Activated T-cell treated with anti-CD3 and anti-CD28 coated beads, Interleukin-2, amount 50 U/mL, for 72 hours (primary cell): ENCODE measurements at regions not wholly inside any gene's neighbourhood (a gene's known extent, or its start where the extent isn't known, plus 50 kb on each side); places are given as distances from the start of the nearest gene placed in this dataset.

Source experiments
- ATAC-seq, 2 donors: fragments of 150-1000 bp; cut with Tn5 transposase; replicated peaks in 1 of 2; 2 replicates each; pipeline ENCODE4 v1.10.0; 2021; ENCODE audit warnings: moderate library complexity in 2 of 2, mild to moderate bottlenecking in 1 of 2
- DNase-seq, 2 donors: peaks; one replicate each; pipeline ENCODE4 v3.0.0; 2021 to 2022; ENCODE audit warnings: mixed read lengths in 1 of 2
- H3K27ac Mint-ChIP-seq: one replicate; pipeline ENCODE4 v1.8.0; 2022; ENCODE audit warnings: mild to moderate bottlenecking, moderate library complexity, mixed read lengths
- H3K27me3 Mint-ChIP-seq: one replicate; pipeline ENCODE4 v1.8.0; 2022; ENCODE audit warnings: low read depth, mixed read lengths
- H3K36me3 Mint-ChIP-seq, 2 donors: one replicate each; pipeline ENCODE4 v1.8.0; 2022; ENCODE audit warnings: mixed read lengths in 2 of 2, mild to moderate bottlenecking in 1 of 2; ENCODE audit not compliant: insufficient read depth in 2 of 2
- H3K4me1 Mint-ChIP-seq: one replicate; pipeline ENCODE4 v1.8.0; 2022; ENCODE audit warnings: low read depth, mixed read lengths
- H3K4me3 Mint-ChIP-seq, 2 donors: one replicate each; pipeline ENCODE4 v1.8.0; 2022; ENCODE audit warnings: mild to moderate bottlenecking in 2 of 2, mixed read lengths in 2 of 2, moderate library complexity in 2 of 2
- H3K9me3 Mint-ChIP-seq, 2 donors: one replicate each; pipeline ENCODE4 v1.8.0; 2022; ENCODE audit warnings: mixed read lengths in 2 of 2

DNA sequence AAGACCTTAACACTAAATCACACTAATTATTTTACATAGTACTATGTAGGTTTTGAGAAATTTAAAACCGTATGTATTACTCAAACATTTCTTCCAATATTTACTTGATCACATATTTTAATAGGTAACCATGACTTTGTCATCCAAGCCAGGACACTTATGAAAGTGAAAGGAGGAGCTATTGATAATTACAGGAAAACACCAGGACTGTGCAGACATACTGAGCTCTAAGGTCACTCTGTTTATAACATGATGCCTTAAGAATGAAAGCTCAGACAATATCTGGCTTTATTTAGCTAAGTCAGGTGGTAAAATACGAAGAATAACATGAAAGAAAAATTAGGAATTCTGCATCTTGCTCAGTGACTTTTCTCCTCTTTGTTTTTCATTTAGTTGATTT lies 216.0 kb upstream of the NANOGP8 start:
- Mint-ChIP-seq H3K36me3 (no peaks in the 10 kb centered on the region), H3K27me3 (no peaks in the 10 kb centered on the region), H3K4me1 (no peaks in the 10 kb centered on the region), H3K4me3 (no peak overlapping the region), H3K27ac (no peak overlapping the region), H3K9me3 (peaks cover 0 to 2% of the 10 kb centered on the region in 2 donors)
- DNase-seq (no peak), ATAC-seq (no peak)

DNA sequence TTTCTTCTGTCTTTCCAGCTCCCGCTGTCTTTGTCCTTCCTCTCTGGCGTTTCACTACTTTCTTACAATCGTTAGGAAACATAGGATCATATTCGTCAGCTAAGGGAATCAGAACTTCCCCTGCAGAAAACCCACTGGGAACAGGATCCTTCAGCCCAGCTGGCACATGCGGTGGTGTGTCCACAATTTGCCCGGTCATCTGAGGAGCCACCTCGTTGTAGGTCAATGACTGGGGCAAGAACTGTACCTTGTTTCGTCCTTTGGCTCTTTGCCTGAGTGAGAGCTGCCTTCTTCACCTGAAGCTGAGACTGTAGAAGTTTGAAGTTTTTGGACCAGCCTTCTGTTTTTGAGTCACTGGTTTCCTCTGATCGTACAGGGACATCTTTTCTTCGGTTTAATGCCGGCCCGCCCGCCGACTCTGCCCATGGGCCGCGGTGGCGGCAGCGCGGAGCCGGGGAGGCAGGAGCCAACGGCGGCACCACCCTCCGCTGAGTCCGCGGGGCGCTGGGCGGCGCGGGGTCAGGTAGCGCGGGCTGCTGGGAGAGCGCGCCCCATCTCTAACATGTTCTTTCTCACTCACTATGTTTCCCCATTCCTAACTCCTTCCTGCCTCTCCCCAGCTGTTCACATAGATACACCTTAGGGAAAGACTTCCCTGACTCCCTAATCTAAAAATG lies 214.1 kb upstream of the NANOGP8 start:
- no peaks in the 10 kb centered on the region for H3K27me3 Mint-ChIP-seq
- H3K4me3 Mint-ChIP-seq: no peak overlapping the region
- H3K36me3 Mint-ChIP-seq: no peaks in the 10 kb centered on the region
- peaks cover 0 to 4% of the 10 kb centered on the region in 2 donors for H3K9me3 Mint-ChIP-seq
- ATAC-seq (no peak), DNase-seq (no peak)
- no peaks in the 10 kb centered on the region for H3K4me1 Mint-ChIP-seq
- H3K27ac Mint-ChIP-seq: no peak overlapping the region

DNA sequence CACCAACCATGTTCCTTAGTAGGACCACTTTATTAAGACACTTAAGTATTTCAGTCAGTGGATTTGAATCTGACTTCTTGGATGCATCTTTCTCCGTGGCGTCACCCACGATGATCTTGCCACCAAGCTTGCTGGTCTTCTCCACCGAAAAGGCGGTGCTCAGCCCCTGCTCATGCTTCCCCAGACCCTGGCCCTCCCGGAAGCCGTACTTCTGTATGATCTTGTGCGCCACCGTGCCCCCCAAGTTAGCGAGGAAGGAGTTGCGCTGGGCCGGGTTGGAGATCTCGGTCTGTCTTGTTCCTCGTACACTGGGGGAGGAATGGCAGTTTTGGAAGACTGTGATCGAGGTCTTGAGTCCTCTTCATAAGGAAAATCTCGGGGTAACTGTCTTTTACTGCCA lies 213.4 kb upstream of the NANOGP8 start:
- H3K27me3 Mint-ChIP-seq: no peaks in the 10 kb centered on the region
- H3K4me3 Mint-ChIP-seq: no peak overlapping the region
- H3K27ac Mint-ChIP-seq: no peak overlapping the region
- peaks cover 0 to 4% of the 10 kb centered on the region in 2 donors for H3K9me3 Mint-ChIP-seq
- no peak for ATAC-seq
- no peaks in the 10 kb centered on the region for H3K36me3 Mint-ChIP-seq
- no peaks in the 10 kb centered on the region for H3K4me1 Mint-ChIP-seq
- DNase-seq: no peak

DNA sequence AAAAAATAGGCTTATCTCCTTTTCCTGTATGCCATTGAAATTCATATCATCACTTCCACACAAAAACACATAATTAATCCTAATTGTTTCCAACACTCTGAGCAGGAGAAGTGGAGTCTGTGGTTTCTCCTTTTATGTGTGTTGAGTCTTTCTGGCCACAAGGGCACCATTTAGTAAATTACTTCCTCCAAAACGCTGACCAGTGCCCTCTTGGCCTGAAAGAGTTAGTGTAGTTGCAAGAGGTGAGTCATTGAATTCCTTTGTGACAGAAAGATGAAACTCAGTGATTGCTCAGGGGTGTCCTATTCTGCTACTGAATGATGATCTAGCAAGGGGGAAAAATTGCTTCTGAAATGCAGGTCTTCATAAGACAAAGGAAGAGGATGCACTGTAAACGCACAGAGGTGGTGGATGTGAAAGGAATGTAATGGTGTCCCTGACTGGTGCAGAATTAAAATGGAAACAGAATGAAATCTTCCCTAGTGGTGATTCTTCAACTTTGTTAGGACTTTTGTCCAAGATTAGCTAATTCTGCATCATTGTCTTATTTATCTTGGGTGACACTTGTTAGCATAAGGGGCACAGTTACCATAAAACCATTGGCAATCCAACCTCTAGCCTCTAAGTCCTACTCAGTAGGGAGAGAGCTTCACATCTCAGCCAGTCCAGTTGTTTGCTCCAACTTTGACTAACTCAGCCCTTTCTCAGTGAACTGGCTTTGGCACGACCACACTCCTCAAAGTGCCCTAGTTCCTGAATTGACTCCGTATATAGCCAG lies 208.4 kb upstream of the NANOGP8 start:
- no peak overlapping the region for H3K4me3 Mint-ChIP-seq

DNA sequence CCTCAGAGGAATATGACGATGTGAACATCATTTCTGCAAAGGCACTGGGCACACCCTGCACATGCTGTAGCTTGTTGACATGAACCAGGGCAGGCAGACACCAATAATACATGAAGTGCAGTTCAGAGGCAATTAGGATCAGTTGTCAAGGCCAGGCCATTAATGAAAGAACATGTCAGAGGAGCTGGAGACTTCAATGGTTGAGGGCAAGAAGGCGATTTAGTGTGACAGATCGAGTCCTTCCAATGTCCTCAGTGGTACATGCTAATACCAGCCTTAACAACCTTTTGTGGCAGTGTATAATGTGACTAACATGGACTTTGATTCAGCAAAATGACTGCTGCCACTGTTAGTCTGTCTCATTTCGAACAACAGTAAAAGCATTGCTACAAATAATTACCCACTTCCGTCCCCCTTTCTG lies 205.2 kb upstream of the NANOGP8 start:
- Mint-ChIP-seq H3K9me3 (peaks cover 0 to 1% of the 10 kb centered on the region in 2 donors), H3K27me3 (no peaks in the 10 kb centered on the region), H3K27ac (no peak overlapping the region), H3K36me3 (no peaks in the 10 kb centered on the region), H3K4me3 (no peak overlapping the region), H3K4me1 (no peaks in the 10 kb centered on the region)
- ATAC-seq: no peak
- DNase-seq: no peak

More for the DNA sequence above, 208.4 kb upstream of the NANOGP8 start:
- Mint-ChIP-seq H3K27me3 (no peaks in the 10 kb centered on the region), H3K36me3 (no peaks in the 10 kb centered on the region), H3K4me1 (no peaks in the 10 kb centered on the region), H3K27ac (no peak overlapping the region), H3K9me3 (peaks cover 0 to 4% of the 10 kb centered on the region in 2 donors)
- no peak for DNase-seq
- no peak for ATAC-seq

DNA sequence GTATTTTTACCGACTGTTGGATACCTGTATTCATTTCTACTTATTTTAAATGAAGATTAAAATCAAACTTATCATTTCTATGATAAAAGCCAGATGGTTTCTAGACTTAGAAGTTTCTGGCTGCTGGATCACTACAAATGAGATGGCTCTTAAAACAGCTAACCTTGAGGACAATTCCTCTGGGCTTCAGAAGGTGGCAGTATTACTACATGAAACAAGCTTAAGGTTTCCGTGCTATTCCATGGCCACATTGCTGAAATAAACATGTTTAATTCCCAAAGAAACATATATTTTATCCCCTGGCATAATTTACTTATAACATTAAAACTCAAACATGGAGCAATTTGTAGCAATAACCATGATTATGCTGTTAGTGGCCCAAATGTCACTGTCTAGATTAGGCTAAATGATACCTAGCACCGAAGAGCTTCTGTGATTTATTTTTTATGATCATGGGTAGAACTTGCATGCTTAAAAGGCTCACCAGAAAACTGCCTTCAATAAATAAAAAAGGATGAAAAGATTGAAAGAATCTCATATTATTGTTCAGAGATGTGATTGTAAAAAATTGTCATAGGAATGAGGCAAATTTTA lies 204.0 kb upstream of the NANOGP8 start:
- no peaks in the 10 kb centered on the region for H3K36me3 Mint-ChIP-seq
- no peak overlapping the region for H3K4me3 Mint-ChIP-seq
- DNase-seq (no peak), ATAC-seq (no peak)
- H3K9me3 Mint-ChIP-seq: peaks cover 0 to 1% of the 10 kb centered on the region in 2 donors
- no peaks in the 10 kb centered on the region for H3K4me1 Mint-ChIP-seq
- H3K27ac Mint-ChIP-seq: no peak overlapping the region
- no peaks in the 10 kb centered on the region for H3K27me3 Mint-ChIP-seq

DNA sequence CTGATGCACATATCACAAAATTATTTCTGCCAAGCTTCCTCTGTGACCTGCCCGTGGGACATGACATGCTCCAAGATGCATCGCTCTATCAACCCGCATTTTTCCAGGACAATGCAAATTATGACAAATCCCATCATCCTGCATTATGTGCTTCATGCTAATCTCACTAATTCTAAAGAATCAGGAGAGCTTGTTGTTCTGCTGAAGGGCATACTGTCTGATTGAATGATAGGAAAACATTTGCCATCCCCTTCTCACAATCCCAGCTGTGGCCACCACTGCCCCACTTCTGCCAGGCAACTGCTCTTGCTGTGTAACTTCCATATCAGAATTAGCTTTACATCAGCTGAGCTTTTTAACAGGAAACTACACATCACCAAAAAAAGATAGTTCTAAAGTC lies 203.5 kb upstream of the NANOGP8 start:
- Mint-ChIP-seq H3K4me3 (no peak overlapping the region), H3K27ac (no peak overlapping the region), H3K27me3 (no peaks in the 10 kb centered on the region), H3K9me3 (peaks cover 0 to 1% of the 10 kb centered on the region in 2 donors), H3K36me3 (no peaks in the 10 kb centered on the region), H3K4me1 (no peaks in the 10 kb centered on the region)
- DNase-seq (no peak), ATAC-seq (no peak)

DNA sequence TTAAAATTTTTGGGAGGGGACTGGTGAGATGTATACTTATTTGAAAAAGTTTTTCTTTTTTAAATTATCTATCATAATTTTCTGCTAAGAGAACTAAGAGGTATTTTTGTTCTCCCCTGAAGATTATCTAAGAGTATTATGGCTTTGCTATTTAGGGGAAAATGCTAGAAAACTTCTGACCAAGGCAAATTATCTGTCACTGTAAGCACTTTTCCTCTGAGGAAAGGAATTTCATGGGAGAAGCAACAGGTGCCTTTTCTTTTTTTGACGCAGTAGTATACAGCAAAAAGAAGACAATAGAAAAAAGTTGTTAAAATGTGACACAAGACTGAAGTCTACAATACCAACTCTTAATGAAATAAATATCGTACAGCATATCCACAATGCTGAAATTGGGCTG lies 201.6 kb upstream of the NANOGP8 start:
- ATAC-seq (no peak), DNase-seq (no peak)
- peaks cover 1 to 5% of the 10 kb centered on the region in 2 donors for H3K9me3 Mint-ChIP-seq
- H3K27ac Mint-ChIP-seq: no peak overlapping the region
- H3K36me3 Mint-ChIP-seq: no peaks in the 10 kb centered on the region
- no peaks in the 10 kb centered on the region for H3K27me3 Mint-ChIP-seq
- no peak overlapping the region for H3K4me3 Mint-ChIP-seq
- H3K4me1 Mint-ChIP-seq: no peaks in the 10 kb centered on the region

DNA sequence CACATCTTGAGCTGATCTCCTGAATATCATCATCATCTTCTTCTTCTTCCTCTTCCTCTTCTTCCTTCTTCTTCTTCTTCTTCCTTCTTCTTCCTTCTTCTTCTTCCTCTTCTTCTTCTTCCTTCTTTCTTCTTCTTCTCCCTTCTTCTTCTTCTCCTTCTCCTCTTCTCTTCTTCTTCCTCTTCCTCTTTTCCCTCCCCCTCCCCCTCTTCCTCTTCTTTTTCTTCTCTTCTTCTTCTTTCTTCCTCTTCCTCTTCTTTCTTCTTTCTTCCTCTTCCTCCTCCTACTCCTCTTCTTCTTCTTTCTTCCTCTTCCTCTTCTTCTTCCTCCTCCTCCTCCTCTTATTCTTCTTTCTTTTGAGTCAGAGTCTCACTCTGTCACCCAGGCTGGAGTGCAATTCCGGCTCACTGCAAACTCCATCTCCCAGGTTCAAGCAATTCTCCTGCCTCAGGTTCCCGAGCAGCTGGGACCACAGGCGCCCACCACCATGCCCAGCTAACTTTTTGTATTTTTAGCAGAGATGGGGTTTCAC lies 197.9 kb upstream of the NANOGP8 start:
- no peak for ATAC-seq
- DNase-seq: no peak
- H3K27ac Mint-ChIP-seq: no peak overlapping the region
- H3K4me1 Mint-ChIP-seq: no peaks in the 10 kb centered on the region
- no peak overlapping the region for H3K4me3 Mint-ChIP-seq
- no peaks in the 10 kb centered on the region for H3K27me3 Mint-ChIP-seq
- H3K36me3 Mint-ChIP-seq: no peaks in the 10 kb centered on the region
- peaks cover 3 to 9% of the 10 kb centered on the region in 2 donors for H3K9me3 Mint-ChIP-seq

DNA sequence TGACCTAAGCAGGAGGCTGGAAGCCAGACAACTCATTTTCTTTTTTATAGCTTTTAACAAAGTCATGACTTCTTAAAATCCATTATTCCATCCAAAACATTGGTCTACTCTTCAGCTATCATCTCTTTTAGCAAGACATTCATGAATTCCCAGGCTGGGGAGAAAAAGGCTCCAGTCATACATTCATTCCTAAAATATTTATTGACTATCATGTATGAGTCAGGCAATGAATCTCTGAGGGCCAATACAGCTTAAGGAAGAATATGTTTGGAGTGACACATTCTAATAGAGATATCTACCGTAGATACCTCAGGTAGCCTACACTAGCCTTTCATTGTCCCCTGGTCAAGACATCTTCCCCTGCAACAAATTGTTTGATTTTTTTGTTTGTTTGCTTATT lies 196.4 kb upstream of the NANOGP8 start:
- H3K4me1 Mint-ChIP-seq: no peaks in the 10 kb centered on the region
- H3K9me3 Mint-ChIP-seq: peaks cover 9 to 18% of the 10 kb centered on the region in 2 donors
- H3K36me3 Mint-ChIP-seq: peaks cover 2 to 6% of the 10 kb centered on the region in 2 donors
- H3K27me3 Mint-ChIP-seq: no peaks in the 10 kb centered on the region
- no peak overlapping the region for H3K27ac Mint-ChIP-seq
- H3K4me3 Mint-ChIP-seq: no peak overlapping the region
- no peak for ATAC-seq
- DNase-seq: no peak

DNA sequence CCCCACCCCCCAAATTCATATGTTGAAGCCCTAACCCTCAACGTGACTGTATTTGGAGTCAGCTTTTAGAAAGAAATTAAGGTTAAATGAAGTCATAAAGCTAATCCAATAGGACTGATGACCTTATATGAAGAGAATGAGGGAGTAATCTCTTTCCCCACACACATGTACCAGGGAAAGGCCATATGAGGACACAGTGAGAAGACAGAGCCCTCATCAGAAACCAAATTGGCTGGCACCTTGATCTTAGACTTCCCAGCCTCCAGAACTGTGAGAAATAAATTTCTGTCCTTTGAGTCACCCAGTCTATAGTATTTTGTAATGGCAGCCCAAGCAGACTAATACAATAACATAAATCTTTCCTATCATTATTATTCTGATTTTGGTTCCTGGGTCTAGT lies 194.7 kb upstream of the NANOGP8 start:
- Mint-ChIP-seq H3K9me3 (peaks cover 9 to 19% of the 10 kb centered on the region in 2 donors), H3K36me3 (peaks cover 2 to 6% of the 10 kb centered on the region in 2 donors), H3K27me3 (no peaks in the 10 kb centered on the region), H3K4me1 (no peaks in the 10 kb centered on the region), H3K4me3 (no peak overlapping the region), H3K27ac (no peak overlapping the region)
- no peak for DNase-seq
- ATAC-seq: no peak

DNA sequence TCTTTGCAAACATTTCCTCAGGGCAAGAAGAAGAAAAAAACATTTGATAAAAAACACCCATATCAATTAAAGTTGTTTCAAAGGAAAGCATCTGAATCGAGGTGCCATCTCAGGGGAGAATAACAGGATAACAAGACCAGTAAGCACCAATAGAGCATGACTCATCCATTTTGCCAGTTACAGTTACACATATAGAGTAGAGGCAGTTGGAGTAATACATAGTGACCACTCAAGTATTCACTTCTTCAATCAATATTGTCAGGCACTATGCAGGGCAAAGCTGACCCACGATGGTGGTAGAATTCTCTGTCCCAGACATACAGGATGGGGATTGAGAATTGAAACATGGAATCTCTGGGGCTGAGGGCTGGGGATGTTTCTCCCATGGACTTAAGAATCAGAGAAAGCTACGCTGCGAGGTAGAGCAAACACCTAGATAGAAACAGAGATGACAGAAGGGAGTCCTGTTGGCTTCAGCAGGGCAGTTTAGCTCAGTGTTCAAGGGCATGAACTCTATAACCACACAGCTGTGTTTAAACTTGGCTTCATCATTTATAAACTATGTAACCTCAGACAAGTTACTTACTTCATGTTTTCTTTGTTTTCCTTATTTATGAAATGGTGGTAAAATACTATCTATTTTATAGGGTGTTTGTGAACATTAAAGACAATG lies 186.4 kb upstream of the NANOGP8 start:
- DNase-seq: no peak
- H3K27ac Mint-ChIP-seq: no peak overlapping the region
- H3K9me3 Mint-ChIP-seq: peaks cover 1 to 3% of the 10 kb centered on the region in 2 donors
- no peaks in the 10 kb centered on the region for H3K36me3 Mint-ChIP-seq
- no peak overlapping the region for H3K4me3 Mint-ChIP-seq
- ATAC-seq: no peak
- no peaks in the 10 kb centered on the region for H3K4me1 Mint-ChIP-seq
- H3K27me3 Mint-ChIP-seq: no peaks in the 10 kb centered on the region

DNA sequence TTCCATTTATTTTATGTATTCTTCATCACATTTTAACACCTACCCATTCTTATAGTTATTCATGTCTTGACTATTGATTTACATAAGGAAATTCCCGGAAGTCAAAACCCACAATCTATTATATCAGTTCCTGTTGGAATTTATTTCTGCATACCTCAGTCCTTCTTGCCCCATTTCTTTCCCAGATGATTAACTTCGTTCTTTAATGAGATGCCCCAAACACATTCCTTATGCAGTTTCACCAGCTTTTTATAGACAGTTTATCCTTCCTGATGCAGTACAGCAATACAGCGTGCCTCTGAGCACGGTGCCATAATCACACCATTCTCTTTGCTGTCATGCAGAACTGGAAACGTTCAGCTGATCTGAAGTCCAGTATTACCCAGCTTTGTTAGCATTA lies 175.8 kb upstream of the NANOGP8 start:
- Mint-ChIP-seq H3K27me3 (no peaks in the 10 kb centered on the region), H3K4me1 (no peaks in the 10 kb centered on the region), H3K4me3 (no peak overlapping the region), H3K9me3 (no peaks in the 10 kb centered on the region), H3K36me3 (no peaks in the 10 kb centered on the region), H3K27ac (no peak overlapping the region)
- ATAC-seq: no peak
- DNase-seq: no peak
